NCI-H1930 (cell line): ENCODE measurements at regions not wholly inside any gene's neighbourhood (a gene's known extent, or its start where the extent isn't known, plus 50 kb on each side); places are given as distances from the start of the nearest gene placed in this dataset.

Experiments used
- DNase-seq, 2 experiments: peaks; one replicate each; lab custom pipeline; 2025; lab: John Stamatoyannopoulos, UW

GRCh38 chr20:20824924-20825584, 112.6 kb upstream of the RALGAPA2 start:
- peak; percentile 44 to 73 for DNase-seq

- no peak for DNase-seq
Measured at GRCh38 chr20:20823476-20823881, 111.0 kb upstream of the RALGAPA2 start.

DNA sequence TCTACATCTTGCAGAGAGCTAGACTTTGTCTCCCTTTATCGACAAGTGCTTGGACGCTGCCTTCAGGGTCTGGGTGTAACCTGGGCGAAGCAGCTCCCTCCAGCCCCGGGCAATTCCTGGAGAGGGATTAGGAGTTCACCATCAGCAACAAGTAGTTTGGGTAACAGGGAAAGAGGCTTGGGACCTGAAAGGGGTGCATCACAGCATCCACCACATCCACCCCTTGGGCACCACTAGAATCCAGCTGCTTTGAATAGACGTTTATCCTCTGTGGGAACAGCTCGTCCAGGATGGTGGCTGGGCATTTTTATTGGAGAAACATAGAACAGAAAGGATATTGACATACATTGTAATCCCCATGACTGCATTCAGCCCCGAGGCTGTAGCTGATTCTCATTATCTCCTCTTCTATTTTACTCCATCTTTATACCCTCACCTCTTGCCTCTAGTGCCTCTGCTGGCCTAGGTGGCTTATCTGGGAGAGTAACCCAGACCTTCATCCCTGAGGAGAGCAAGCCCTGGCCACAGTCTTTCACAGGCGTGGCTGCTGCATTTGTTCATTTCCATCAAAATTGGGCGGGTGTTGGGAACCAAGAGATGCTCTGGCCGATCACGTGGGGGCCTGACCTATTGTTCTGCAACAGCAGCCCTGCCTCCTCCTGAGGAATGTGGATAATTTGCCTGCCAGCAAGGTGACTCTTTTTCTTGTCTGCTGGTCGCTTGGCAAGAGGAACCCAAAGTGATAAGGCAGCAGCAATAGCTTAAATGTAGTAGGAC, 109.2 kb upstream of the RALGAPA2 start:
- DNase-seq = no peak

GRCh38 chr20:20820785-20821483, 108.5 kb upstream of the RALGAPA2 start:
- DNase-seq = no peak

DNA sequence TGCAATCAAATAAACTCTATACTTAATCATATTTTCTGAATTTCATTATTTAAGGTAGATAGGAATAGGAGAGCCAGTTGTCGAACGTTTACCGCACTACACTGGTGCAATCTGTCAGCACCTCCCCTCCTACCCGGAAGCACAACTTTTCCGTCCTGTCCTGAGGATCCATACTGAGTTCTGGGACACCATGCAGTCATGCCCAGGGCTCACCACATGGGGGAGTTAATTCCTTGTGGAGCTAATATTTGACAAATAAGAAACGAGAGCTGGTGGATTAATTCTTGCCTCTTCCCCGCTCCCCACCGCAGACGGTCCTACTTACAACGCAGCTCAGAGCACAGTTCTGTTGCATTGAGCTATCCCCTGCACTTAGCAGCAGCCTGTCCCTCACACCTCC, 107.7 kb upstream of the RALGAPA2 start:
- peak; percentile 8 to 32 for DNase-seq

- no peak for DNase-seq
Measured at GRCh38 chr20:20816969-20817755, 104.7 kb upstream of the RALGAPA2 start.

DNA sequence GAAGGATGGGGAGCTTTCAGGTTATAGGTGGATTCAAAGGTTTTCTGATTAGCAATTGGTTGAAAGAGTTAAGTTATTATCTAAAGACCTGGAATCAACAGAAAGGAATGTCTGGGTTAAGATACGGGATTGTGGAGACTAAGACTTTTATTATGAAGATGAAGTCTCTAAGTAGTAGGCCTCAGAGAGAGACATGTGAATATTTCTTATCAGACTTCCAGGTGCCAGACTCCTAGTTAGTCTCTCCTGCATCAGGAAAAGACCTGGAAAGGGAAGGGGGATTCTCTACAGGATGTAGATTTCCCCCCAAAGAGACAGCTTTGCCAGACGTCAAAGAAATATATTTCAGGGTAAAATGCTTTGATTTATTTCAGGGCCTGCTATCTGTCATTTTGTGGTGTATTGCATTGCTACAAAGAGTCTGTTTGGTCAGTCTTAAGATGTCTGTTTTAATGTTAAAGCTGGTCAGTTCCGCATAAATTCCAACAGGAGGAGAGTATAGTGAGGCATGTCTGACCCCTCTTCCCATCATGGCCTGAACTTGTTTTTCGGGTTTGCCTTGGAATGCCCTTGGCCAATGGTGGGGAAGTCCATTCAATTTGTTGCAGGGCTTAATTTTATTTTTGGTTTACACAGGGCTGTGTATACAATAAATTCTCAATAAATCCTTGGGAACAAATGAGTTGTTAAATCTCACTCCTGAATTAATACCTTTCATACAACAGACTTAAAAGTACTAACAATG, 103.4 kb upstream of the RALGAPA2 start:
- no peak for DNase-seq

DNA sequence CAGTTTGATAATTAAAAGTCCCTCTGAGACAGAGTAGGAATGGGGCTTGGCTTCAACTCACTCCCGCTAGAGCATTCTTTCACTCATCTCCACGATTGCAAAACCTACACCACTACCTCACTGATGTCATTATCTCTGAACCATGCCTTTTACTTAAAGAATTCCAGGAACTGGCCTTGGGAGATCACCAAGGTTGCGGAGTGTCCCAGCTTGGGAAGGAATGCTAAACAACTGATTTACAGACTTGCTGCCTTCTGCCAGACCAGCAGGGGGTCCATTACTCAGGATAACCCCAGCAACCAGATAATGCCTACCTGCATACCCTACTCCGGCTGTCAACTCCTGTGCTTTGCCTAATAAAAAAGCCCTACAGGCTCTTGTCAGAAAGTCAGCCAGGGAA, 102.2 kb upstream of the RALGAPA2 start:
- no peak for DNase-seq

DNA sequence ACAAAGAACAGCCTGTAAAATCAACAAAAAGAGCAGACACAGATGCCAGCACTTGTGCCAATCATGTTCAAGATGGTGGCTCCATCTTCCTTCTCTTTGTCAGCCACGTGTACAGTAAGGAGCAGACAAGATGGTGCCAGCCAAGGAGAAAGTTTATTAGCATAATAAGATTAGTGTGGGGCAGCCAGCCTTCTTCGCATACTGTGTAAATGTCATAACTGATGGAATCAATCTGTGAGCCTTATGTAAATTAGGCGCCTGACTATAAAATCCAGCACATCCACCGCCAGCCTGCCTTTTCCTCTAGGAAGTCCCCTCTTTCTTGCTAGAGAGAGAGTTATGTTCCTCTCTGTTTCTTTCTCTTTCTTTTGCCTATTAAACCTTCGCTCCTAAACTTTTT, 99.7 kb upstream of the RALGAPA2 start:
- no peak for DNase-seq

- no peak for DNase-seq
Measured at GRCh38 chr20:20808016-20808415, 95.6 kb upstream of the RALGAPA2 start.

- no peak for DNase-seq
Measured at GRCh38 chr20:20806121-20807095, 94.0 kb upstream of the RALGAPA2 start.

DNA sequence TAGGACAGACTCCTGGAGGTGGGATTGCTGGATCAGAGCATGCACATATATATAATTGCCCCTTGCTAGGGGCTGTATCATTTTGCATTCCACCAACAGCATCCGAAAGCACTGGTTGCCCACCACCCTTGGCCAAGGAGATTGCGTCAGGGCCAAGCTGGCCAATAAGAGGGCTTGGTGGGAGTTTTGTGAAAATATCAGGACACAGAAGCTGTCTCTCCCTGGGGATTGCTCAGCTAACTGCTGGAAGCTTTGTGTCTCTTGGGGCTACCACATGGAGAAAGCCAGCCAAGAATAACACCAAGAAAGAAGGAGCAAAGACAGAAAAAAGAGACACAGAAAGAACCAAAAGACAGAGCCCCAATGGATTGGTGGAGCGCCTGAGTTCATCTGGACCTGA, 90.6 kb upstream of the RALGAPA2 start:
- no peak for DNase-seq

DNA sequence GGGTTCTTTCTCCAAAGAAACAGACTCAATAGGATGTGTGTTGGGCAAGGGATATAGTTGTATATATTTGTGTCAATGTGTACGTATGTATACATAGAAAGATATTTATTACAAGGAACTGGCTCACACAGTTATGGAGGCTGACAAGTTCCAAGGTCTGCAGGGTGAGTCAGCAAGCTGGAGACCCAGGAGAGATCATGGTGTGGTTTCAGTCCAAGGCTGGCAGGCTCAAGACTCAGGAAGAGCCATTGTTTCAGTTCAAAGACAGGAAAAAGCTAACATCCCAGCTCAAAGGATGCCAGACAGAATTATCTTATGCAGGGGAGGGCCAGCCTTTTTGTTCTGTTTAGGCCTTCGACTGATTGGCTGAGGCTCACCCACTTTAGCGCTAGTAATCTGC, 89.9 kb upstream of the RALGAPA2 start:
- no peak for DNase-seq

DNA sequence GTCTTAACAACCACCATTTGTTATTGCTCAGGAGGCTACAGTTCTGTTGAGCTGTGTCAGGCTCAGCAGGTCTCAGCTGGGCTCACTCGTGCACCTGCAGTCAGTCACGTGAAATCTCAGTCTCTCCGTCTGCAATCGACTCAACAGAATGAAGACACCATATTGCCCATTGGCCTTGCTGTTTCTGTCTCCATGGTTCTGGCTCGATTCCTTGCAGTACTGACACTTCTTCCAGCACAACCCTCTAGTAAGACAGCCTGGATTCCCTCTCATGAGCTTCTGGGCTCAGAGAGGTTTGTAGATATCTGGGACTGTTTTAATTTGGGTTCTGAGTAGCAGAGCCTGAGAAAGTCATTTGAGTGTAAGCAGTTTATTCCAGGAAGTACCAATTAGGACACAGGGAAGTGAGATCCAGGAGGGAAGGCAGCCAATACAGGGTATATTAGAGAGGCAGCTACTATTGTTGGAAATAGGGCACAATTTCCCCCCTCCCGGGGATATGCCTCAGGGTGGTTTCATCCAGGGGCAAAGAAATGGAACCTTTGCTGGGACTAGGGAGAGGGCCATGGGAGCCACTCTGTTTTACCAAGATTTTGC, 87.4 kb upstream of the RALGAPA2 start:
- no peak for DNase-seq

DNA sequence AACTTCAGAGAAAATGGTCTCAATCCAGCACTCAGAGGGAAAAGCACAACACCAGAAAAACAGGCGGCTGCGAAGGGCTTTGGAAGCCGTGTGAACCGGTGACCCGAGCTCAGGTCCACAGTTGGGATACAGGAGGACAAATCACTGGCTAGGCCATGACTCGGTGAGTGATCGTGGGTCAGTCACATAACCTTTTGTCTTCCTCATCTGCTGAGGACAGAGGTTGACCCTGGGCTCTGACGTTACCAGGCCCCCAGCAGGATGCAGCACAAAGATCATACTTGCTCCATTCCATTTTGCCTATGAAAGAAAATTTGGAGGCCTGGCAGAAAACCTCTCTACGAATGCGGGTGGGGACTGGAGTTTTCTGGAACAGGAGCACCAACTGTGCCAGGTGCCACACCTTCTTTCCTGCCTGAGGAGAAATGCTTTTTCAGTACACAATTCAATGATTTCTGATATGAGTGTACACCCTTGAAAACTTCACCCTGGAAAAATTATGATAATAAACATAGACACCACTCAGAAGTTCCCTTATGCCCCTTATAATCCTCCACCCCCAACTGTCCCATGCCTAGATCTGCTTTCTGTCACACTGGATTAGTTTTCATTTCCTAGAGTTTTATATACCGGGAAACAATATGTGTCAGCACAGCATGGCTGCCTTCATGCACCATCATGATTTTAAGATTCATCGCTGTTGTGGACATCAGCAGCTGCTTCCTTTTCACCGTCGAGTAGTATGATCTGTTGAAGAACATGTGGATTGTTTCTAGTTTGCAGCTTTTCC, 85.3 kb upstream of the RALGAPA2 start:
- DNase-seq = no peak

GRCh38 chr20:20796766-20797440, 84.5 kb upstream of the RALGAPA2 start:
- no peak for DNase-seq

- DNase-seq = no peak
Measured at GRCh38 chr20:20795721-20796120, 83.3 kb upstream of the RALGAPA2 start.

DNA sequence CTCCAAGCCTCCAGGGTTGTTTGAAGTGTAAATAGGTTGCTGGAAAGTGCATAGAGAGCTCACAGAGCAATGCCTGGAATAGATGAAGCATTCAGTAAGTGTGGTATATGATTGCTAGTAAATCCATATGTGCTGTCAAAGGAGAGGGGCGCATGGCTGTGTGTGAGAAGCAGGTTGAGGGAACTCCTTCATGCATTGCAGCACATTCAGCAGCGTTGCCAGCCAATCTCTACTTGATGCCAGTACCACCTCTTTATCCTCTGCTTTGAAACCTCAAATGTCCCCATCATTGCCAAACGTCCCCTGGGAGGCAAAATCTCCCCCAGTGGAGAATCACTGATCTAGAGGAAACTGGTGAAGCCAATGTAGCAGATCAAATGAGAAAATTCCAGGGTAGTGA, 82.7 kb upstream of the RALGAPA2 start:
- no peak for DNase-seq

GRCh38 chr20:20793591-20793990, 81.1 kb upstream of the RALGAPA2 start:
- DNase-seq = no peak
